BLaER1 (cell line): ENCODE measurements at regions not wholly inside any gene's neighbourhood (a gene's known extent, or its start where the extent isn't known, plus 50 kb on each side); places are given as distances from the start of the nearest gene placed in this dataset.

Experiments
- H3K27ac ChIP-seq: shearing (Covaris generic); formaldehyde crosslinking; 2 replicates; pipeline ENCODE4 v1.8.1; 2022
- H3K27me3 ChIP-seq: shearing (Covaris generic); formaldehyde crosslinking; 2 replicates; pipeline ENCODE4 v1.8.1; 2022
- H3K36me3 ChIP-seq: shearing (Covaris generic); formaldehyde crosslinking; 2 replicates; pipeline ENCODE4 v1.8.1; 2022
- H3K4me1 ChIP-seq: shearing (Covaris generic); formaldehyde crosslinking; 2 replicates; pipeline ENCODE4 v1.8.1; 2022
- H3K4me2 ChIP-seq: shearing (Covaris generic); formaldehyde crosslinking; 2 replicates; pipeline ENCODE4 v1.8.1; 2022
- H3K4me3 ChIP-seq: shearing (Covaris generic); formaldehyde crosslinking; 2 replicates; pipeline ENCODE4 v1.8.1; 2022
- H3K9ac ChIP-seq: shearing (Covaris generic); formaldehyde crosslinking; 2 replicates; pipeline ENCODE4 v1.8.1; 2022
- H3K9me3 ChIP-seq: shearing (Covaris generic); formaldehyde crosslinking; 2 replicates; pipeline ENCODE4 v1.8.1; 2022
- H4K20me1 ChIP-seq: shearing (Covaris generic); formaldehyde crosslinking; 2 replicates; pipeline ENCODE4 v1.8.1; 2022
- Cebpa-rat ChIP-seq: shearing (Covaris generic); IDR thresholded peaks from 2 replicates; pipeline ENCODE4 v1.8.1; 2022

DNA sequence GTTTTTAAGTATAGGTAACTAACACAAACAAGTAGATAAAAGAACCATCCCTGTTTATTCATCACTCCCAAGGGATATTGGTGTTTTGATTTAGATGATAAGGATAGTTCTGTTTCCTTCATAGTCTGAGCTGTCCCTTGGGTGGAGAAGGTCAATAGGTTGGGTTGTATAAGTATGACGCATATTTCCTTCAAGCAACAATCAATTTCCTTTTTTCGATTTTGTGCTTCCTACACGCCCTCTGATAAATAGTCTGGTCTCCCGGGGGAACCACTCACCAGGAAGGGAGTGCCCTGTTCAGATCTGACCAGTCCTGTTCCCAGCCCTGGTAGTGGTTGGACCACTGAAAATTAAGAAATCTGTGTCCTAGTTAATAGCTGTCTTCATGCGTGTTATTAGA, 378.8 kb upstream of the FAR2 start:
- Histone ChIP-seq H3K9ac (no peak overlapping the region), H3K36me3 (no peaks in the 10 kb centered on the region), H3K27ac (no peak overlapping the region), H3K4me3 (no peak overlapping the region), H3K9me3 (no peaks in the 10 kb centered on the region), H3K4me2 (no peak overlapping the region), H3K4me1 (no peaks in the 10 kb centered on the region), H3K27me3 (no peaks in the 10 kb centered on the region), H4K20me1 (no peaks in the 10 kb centered on the region)
- no peak for TF ChIP-seq Cebpa-rat

DNA sequence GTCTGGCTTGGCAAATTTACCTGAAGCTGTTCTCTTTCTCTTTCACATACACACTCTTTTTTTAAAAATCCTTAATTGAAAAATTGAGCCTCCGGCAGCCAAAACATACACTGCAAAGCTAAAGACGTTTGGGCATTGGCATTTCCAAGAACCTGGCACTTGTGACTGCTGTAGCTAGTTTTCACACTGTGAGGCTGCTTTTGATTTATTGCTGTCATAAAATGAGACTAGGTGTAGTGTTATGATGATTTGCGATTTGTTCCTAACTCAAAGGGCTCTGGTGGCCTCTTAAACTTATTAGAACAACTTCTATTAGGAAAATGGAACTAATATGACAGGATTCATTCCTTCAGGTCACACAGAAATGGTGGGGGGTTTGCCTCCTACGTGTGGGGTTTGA, 377.1 kb upstream of the FAR2 start:
- Histone ChIP-seq H3K4me3 (no peak overlapping the region), H3K27me3 (no peaks in the 10 kb centered on the region), H3K9ac (no peak overlapping the region), H3K4me1 (no peaks in the 10 kb centered on the region), H3K9me3 (no peaks in the 10 kb centered on the region), H3K4me2 (no peak overlapping the region), H3K27ac (no peak overlapping the region), H3K36me3 (no peaks in the 10 kb centered on the region), H4K20me1 (no peaks in the 10 kb centered on the region)
- no peak for TF ChIP-seq Cebpa-rat

DNA sequence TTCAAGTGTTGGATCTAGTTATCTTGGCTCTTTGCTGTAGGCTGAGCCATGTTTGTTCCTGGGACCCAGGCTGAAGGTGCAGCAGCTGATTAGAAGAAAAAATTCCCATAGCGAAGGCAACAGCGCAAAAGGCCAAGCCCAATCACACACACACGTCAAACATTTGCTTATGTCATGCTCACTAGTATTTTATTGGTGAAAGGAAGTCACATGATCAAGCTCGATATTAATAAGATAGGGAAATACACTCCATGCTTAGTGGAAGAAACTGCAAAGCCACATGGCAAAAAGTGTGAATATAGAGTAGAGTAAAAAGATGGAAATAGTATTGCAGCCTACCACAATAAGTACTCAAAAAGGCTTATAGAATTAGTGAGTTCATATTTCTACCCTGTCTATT, 373.5 kb upstream of the FAR2 start:
- Histone ChIP-seq H3K36me3 (no peaks in the 10 kb centered on the region), H3K4me3 (no peak overlapping the region), H3K4me1 (no peaks in the 10 kb centered on the region), H3K9me3 (no peaks in the 10 kb centered on the region), H3K9ac (no peak overlapping the region), H4K20me1 (no peaks in the 10 kb centered on the region), H3K27ac (no peak overlapping the region), H3K27me3 (no peaks in the 10 kb centered on the region), H3K4me2 (no peak overlapping the region)
- TF ChIP-seq Cebpa-rat: no peak

DNA sequence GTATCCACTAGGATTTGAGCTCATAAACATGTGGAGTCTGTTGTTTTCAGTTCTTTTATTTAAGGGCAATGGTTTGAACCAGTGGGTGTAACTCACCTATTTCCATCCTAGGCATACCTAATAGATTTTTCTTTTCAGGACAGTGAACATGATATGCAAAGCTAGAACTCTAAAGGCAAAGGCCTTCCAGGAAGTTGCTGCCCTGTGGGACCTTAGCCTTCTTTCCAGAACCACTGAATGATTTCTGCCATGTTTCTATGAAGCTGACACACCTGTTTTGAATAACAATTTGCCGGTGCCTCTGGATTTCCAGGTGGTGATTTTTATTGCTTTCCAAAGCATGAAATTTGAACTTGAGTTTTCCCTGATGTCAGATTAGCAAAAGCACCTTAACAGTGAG, 372.9 kb upstream of the FAR2 start:
- Histone ChIP-seq H4K20me1 (no peaks in the 10 kb centered on the region), H3K4me2 (no peak overlapping the region), H3K36me3 (no peaks in the 10 kb centered on the region), H3K9me3 (no peaks in the 10 kb centered on the region), H3K4me1 (no peaks in the 10 kb centered on the region), H3K27ac (no peak overlapping the region), H3K9ac (no peak overlapping the region), H3K4me3 (no peak overlapping the region), H3K27me3 (no peaks in the 10 kb centered on the region)
- no peak for TF ChIP-seq Cebpa-rat

DNA sequence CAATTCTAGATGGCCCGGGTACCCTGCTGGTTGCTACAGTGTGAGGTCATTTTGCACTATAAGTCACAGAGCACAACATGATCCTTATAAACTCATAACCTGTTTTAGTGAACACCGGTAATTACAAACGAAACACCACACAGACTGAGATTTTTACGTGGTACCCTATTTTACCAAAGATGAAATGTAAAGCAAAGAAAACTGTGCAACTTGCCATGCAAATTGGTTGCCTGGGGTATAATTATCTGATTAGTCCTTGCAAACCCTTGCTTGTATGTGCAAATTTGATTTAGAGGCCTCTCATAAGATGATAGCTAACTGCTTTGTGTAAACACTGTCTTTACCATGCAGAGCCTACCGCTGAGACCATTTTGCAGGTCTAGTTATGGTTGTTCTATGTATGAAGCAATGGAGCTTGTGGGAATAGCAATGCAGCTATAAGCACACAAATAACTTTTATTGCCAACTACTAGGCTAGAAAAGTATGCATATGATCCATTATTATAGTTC, 372.1 kb upstream of the FAR2 start:
- TF ChIP-seq Cebpa-rat: no peak

DNA sequence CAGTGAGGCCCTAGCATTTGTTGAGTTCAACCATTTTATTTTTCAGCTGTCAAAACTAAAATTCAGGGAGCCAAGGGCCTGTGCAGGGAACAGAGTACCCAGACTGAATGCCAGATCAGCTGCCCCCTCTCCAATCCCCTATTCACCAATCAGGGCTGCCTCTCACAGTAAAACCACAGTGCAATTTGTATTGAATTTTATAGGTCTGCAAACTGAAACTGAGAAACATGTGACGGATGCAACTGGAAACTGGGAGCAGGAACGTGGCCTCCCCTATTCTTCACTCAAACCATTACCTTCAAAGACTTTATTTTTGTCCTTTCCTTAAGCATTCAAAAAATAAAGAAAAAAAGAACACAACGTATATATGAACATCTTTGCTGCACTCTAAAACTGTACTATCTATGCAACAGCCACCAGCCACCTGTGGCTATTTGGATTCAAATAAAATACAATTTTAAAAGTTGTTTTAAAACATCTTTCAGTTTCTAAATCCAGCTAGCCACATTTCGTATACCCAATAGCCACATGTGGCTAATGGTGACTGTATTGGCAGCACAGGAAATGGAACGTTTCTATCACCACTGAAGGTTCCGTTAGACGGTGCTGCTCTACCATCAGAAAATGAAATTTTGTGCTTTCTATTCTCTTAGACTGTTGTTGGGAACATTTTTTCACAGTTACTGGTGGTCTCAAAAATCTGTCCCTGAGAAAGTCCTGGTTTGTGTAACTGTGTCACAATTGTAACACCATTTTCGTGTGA, 371.3 kb upstream of the FAR2 start:
- Histone ChIP-seq H3K9me3 (no peaks in the 10 kb centered on the region), H3K27me3 (no peaks in the 10 kb centered on the region), H3K9ac (no peak overlapping the region), H3K4me3 (no peak overlapping the region), H3K27ac (no peak overlapping the region), H4K20me1 (no peaks in the 10 kb centered on the region), H3K4me2 (no peak overlapping the region), H3K36me3 (no peaks in the 10 kb centered on the region), H3K4me1 (no peaks in the 10 kb centered on the region)
- no peak for TF ChIP-seq Cebpa-rat

More for the DNA sequence above, 372.1 kb upstream of the FAR2 start:
- no peaks in the 10 kb centered on the region for H4K20me1 ChIP-seq
- no peak overlapping the region for H3K4me3 ChIP-seq
- H3K4me2 ChIP-seq: no peak overlapping the region
- H3K36me3 ChIP-seq: no peaks in the 10 kb centered on the region
- no peak overlapping the region for H3K9ac ChIP-seq
- H3K27ac ChIP-seq: no peak overlapping the region
- H3K4me1 ChIP-seq: no peaks in the 10 kb centered on the region
- H3K27me3 ChIP-seq: no peaks in the 10 kb centered on the region
- H3K9me3 ChIP-seq: no peaks in the 10 kb centered on the region

DNA sequence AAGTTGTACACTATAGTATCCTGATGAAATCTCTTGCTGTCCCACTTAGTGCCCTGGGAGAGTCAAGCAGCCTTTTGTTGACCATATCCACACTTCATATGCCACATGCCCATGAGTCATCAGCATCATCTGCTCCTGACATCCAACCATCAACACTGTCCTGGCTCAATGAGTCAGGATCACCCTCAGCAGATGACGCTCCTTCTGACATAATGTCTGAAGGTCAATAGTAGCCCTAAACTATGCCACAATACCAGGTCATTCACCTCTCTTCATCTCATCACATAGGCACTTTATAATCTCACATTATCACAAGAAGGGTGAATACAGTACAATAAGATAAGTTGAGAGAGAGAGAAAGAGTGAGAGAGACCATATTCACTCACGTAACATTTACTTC, 369.0 kb upstream of the FAR2 start:
- no peaks in the 10 kb centered on the region for H3K27me3 ChIP-seq
- no peak for TF ChIP-seq Cebpa-rat
- H3K9ac ChIP-seq: no peak overlapping the region
- H3K4me1 ChIP-seq: no peaks in the 10 kb centered on the region
- H3K4me2 ChIP-seq: no peak overlapping the region
- no peak overlapping the region for H3K4me3 ChIP-seq
- H3K27ac ChIP-seq: no peak overlapping the region
- no peaks in the 10 kb centered on the region for H4K20me1 ChIP-seq
- H3K36me3 ChIP-seq: no peaks in the 10 kb centered on the region
- no peaks in the 10 kb centered on the region for H3K9me3 ChIP-seq

DNA sequence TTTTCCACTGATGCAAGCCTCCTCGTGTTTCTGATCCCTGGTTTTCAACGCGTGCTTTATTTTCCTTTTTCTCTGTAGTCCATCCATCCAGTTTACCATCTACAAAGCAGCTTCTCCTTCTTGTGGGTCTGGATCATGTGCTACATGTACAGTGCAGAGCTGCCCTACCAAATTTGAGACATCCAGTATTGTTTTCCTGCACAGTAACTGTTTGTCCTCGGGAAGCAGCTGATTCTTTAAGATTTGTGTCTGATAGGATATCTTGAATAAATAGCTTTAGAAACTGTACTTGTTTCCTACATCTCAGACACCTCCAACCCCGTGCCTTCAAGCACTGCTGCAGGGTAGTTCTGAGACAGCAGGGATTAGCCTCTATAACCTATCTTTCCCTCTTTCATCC, 368.1 kb upstream of the FAR2 start:
- no peak overlapping the region for H3K27ac ChIP-seq
- no peaks in the 10 kb centered on the region for H3K36me3 ChIP-seq
- H3K4me3 ChIP-seq: no peak overlapping the region
- no peak overlapping the region for H3K4me2 ChIP-seq
- no peaks in the 10 kb centered on the region for H3K9me3 ChIP-seq
- no peaks in the 10 kb centered on the region for H4K20me1 ChIP-seq
- no peak for TF ChIP-seq Cebpa-rat
- H3K9ac ChIP-seq: no peak overlapping the region
- H3K27me3 ChIP-seq: no peaks in the 10 kb centered on the region
- H3K4me1 ChIP-seq: no peaks in the 10 kb centered on the region

DNA sequence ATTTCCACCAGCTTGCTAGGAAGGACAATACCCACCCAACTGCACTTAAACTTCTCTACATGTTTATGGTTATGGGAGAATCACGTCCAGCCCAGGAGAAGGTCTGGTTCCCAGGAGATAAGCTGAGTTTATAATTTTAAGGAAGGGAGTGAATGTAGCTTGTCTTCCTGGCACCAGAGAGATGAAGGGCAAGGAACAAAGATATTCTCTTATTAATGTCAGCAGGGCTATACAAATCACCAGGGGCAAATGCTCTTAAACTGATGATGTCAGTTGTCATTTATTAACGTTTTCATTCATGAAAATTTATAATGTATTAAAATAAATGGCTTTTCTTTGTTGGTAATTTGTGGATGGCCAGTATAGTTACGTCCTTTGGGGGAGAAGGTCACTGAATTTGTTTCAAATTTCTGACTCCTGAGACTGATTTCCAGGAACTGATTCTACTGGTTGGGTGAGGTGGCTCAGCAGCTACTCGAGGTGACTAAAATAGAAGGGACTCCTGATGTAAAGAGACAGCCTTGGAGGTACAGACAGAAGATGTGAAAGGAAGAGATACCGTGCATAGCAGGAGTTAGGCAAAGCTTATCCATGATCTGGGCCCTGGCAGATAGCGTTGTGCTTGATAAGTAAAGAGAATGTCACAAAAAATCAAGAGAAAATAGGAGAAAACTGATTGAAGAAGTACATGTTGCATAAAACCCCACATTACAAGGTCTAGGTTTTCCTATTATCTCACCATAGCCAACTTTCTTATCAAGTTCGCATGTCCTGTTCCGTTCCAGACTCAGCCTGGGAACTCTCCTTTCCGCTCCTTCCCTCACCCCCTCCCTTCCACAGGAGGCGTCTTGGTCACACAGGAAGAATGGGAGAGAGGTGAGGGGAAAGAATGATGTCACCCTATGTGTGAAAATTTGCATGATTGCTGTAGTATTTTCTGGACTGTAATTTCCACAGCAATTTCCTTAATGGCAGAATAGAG, 367.1 kb upstream of the FAR2 start:
- Histone ChIP-seq H3K4me2 (no peak overlapping the region), H3K27ac (no peak overlapping the region), H3K4me1 (no peaks in the 10 kb centered on the region), H3K9me3 (no peaks in the 10 kb centered on the region), H3K9ac (no peak overlapping the region), H3K36me3 (no peaks in the 10 kb centered on the region), H4K20me1 (no peaks in the 10 kb centered on the region), H3K4me3 (no peak overlapping the region), H3K27me3 (no peaks in the 10 kb centered on the region)
- TF ChIP-seq Cebpa-rat: no peak

DNA sequence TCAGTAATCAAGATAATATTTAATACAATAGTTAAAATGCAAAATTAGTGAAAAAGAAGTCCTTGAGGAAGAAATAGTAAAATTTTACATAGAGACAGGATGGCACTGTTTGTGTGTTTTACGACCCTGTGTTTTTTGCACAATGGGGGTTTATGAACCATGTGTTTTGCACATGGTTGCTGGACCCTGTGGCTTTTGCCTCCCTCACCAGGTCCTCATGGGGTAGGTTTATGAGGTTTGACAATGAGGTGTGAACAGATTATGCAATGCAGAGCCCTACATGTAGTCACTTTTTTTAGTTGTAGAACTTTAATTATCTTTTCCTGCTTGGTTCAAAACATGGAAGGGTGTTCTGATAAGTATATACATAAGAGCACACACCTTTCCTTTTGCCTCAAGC, 366.3 kb upstream of the FAR2 start:
- Histone ChIP-seq H3K4me2 (no peak overlapping the region), H3K9ac (no peak overlapping the region), H3K27me3 (no peaks in the 10 kb centered on the region), H4K20me1 (no peaks in the 10 kb centered on the region), H3K4me3 (no peak overlapping the region), H3K4me1 (no peaks in the 10 kb centered on the region), H3K27ac (no peak overlapping the region), H3K36me3 (no peaks in the 10 kb centered on the region), H3K9me3 (no peaks in the 10 kb centered on the region)
- TF ChIP-seq Cebpa-rat: no peak
